ENCODE measurements at regions not wholly inside any gene's neighbourhood (a gene's known extent, or its start where the extent isn't known, plus 50 kb on each side); places are given as distances from the start of the nearest gene placed in this dataset.

DNA sequence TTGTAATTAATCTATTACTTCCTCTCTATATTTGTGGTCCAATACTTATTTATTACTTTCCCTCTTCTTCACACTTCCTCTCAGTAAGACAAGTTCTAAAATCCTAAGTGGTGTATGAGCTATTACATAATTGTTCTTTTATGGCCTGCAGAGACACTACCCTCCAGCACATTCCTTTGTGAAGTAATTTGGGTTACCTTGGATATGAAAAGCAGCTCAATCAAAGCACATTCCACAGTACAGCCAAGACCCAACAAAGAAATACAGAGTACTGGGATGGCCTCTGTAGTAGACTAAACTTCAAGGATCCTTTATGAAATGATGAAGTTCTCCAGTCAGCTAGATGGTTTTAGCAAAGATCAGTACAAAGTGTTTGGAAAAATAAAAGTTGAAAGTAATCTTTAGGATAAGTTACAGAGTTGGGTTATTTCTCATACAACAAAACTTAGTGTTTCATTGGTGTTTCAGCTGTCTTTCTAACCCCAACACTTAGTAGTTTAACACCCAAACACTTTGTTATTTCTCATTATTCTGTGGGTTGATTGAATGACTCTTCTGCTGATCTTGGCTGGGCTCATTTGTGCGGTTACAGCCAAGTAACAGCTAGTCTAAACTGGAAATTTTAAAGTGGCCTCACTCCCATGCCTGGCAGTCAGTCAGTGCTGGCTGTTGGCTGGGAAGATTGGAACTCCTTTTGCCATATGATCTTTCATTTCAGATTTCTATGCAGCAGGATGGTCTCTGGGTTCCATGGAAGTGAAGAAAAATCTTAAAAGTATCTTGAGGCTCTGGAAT is 161.5 kb upstream of the POU3F2 start:
- Mint-ChIP-seq H3K4me1 (ENCODE audit: low read depth) (no peaks in the 10 kb centered on the region), H3K27me3 (ENCODE audit: insufficient read depth) (no peaks in the 10 kb centered on the region), H3K4me3 (no peak overlapping the region), H3K9me3 (peaks cover 8% of the 10 kb centered on the region), H3K36me3 (ENCODE audit: low read depth) (no peaks in the 10 kb centered on the region), H3K27ac (no peak overlapping the region)
- DNase-seq: no peak
- TF ChIP-seq, protein P1, sequence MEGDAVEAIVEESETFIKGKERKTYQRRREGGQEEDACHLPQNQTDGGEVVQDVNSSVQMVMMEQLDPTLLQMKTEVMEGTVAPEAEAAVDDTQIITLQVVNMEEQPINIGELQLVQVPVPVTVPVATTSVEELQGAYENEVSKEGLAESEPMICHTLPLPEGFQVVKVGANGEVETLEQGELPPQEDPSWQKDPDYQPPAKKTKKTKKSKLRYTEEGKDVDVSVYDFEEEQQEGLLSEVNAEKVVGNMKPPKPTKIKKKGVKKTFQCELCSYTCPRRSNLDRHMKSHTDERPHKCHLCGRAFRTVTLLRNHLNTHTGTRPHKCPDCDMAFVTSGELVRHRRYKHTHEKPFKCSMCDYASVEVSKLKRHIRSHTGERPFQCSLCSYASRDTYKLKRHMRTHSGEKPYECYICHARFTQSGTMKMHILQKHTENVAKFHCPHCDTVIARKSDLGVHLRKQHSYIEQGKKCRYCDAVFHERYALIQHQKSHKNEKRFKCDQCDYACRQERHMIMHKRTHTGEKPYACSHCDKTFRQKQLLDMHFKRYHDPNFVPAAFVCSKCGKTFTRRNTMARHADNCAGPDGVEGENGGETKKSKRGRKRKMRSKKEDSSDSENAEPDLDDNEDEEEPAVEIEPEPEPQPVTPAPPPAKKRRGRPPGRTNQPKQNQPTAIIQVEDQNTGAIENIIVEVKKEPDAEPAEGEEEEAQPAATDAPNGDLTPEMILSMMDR (IDR thresholded peaks at IDR 0.05): no peak

DNA sequence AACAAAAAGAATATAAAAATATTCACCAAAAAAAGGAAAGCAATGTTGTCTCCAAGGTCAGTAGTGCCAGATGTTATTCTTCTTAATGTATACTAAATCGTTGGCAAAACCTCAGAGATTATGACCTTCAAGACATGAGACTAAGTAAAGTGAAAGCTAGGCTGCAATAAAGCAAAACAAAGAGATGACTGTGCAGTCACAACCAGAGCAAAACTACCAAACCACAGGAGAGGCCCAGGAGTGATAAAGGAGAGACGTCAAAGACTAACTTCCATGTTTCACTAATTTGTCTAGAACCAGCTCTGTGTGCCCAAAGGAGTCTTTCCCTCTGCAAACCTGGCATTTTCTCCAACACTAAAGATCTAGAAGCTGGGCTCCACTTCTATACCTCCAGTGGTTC is 155.9 kb upstream of the POU3F2 start:
- TF ChIP-seq, protein P1 (IDR thresholded peaks at IDR 0.05): no peak
- no peak for DNase-seq
- Mint-ChIP-seq H3K4me3 (no peak overlapping the region), H3K27ac (no peak overlapping the region), H3K4me1 (ENCODE audit: low read depth) (no peaks in the 10 kb centered on the region), H3K36me3 (ENCODE audit: low read depth) (no peaks in the 10 kb centered on the region), H3K9me3 (peaks cover 14% of the 10 kb centered on the region), H3K27me3 (ENCODE audit: insufficient read depth) (no peaks in the 10 kb centered on the region)

DNA sequence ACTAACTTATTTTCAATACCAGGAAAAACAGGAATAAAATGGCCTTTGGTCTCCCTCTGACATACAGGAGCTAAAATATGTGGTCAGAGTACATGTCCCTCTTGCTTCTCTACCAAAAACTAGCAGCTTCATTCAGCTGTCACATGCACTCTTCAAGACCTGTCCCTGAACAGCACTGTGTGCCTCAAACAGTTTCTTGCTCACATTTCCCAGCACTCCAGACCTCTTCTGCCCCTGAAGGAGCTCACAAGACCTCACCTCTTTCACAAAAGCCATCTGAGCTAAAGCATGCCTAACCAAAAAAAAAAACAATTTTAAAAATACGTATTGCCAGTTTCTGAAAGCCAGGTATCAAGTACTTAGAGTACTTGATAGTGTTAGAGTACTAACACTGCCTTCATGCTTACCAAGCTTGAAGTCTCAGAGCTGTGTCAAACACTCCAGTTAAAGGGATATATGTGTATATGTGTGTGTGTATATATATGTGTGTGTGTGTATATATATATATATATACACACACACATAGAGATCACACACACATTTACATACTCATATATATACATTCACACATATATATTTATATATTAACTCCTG is 148.3 kb upstream of the POU3F2 start:
- H3K9me3 Mint-ChIP-seq: peaks cover 20% of the 10 kb centered on the region
- H3K27ac Mint-ChIP-seq: no peak overlapping the region
- H3K4me1 Mint-ChIP-seq (ENCODE audit: low read depth): no peaks in the 10 kb centered on the region
- H3K36me3 Mint-ChIP-seq (ENCODE audit: low read depth): no peaks in the 10 kb centered on the region
- H3K4me3 Mint-ChIP-seq: no peak overlapping the region
- H3K27me3 Mint-ChIP-seq (ENCODE audit: insufficient read depth): no peaks in the 10 kb centered on the region; the same call in 1 of the 2 replicates
- DNase-seq: no peak
- TF ChIP-seq, protein P1 (IDR thresholded peaks at IDR 0.05): no peak

DNA sequence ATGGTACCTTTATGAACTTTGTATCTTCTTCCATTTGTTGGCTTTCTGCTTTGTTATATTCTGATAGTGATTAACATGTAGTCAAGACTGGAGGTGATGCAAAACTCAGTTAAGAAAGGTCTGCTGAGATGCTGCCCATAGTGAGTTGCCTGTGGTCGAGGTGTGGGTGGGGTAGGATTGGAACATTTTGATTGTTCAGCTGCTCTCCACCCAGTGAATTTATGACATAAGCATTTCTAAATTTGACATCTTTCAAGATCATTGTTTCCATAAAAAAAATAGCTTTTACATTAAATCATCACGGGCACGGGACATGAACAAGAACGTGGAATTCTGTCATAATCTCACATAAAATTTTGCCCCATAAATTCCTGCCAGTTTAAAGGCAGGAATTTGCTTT is 146.6 kb upstream of the POU3F2 start:
- H3K36me3 Mint-ChIP-seq (ENCODE audit: low read depth): no peaks in the 10 kb centered on the region
- H3K27ac Mint-ChIP-seq: no peak overlapping the region
- TF ChIP-seq, protein P1 (IDR thresholded peaks at IDR 0.05): no peak
- H3K4me1 Mint-ChIP-seq (ENCODE audit: low read depth): no peaks in the 10 kb centered on the region
- no peaks in the 10 kb centered on the region; the same call in 1 of the 2 replicates for H3K27me3 Mint-ChIP-seq (ENCODE audit: insufficient read depth)
- no peak overlapping the region for H3K4me3 Mint-ChIP-seq
- no peak for DNase-seq
- H3K9me3 Mint-ChIP-seq: peaks cover 17% of the 10 kb centered on the region

DNA sequence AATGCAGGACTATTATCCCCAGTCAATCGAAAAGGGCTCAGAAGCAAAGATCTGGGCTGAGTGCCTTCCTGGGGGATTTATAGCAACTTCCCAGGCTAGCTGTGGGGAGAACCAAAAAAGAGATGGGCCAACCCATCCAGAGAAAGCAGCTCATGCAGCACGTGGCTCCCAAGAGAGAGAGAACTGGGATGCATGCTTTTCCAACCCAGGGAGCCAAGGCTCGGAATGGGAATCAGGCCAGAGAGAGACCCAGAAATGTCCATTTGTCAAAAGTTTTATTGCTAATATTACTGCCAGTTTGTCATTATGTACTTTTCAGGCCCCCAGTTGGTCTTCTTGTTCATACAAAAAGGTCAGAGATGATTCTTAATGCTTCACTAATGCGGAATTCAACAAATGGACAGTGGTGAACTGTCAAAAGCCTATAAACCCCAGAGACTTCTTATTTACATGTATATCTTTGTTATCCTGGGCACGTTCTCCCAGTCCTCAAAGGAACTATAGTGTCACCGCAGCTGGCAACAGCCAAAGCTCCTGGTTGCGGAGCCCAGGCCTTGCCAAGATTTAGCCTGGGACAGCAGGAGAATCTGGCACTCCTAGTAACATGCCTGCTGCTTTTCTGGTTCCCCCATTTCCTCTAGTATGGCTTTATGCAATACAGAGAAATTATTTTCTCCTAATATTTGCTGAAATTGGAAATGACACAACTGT is 139.1 kb upstream of the POU3F2 start:
- no peak overlapping the region for H3K27ac Mint-ChIP-seq

More for the DNA sequence above, 139.1 kb upstream of the POU3F2 start:
- H3K4me3 Mint-ChIP-seq: no peak overlapping the region
- DNase-seq: no peak
- H3K36me3 Mint-ChIP-seq (ENCODE audit: low read depth): no peaks in the 10 kb centered on the region
- no peaks in the 10 kb centered on the region; the same call in 1 of the 2 replicates for H3K27me3 Mint-ChIP-seq (ENCODE audit: insufficient read depth)
- peaks cover 32% of the 10 kb centered on the region for H3K9me3 Mint-ChIP-seq
- TF ChIP-seq, protein P1 (IDR thresholded peaks at IDR 0.05): no peak
- H3K4me1 Mint-ChIP-seq (ENCODE audit: low read depth): no peaks in the 10 kb centered on the region
